K562 (cell line): ENCODE measurements at regions not wholly inside any gene's neighbourhood (a gene's known extent, or its start where the extent isn't known, plus 50 kb on each side); places are given as distances from the start of the nearest gene placed in this dataset.
"Not testable (repeated sequence)": the region's sequence is repeated elsewhere in the genome, so short reads cannot be mapped to it uniquely, and the experiment has no call there.

Experiments used
- CEBPB ChIP-seq: fragments of 450-650 bp; IDR thresholded peaks from 2 replicates; pipeline ENCODE4 v1.6.1; 2016; ENCODE audit warnings: missing genetic modification characterization, missing compliant biosample characterization
- CREB1 ChIP-seq, 2 experiments: sonication (generic) in 1 of 2; formaldehyde crosslinking in 1 of 2; IDR thresholded peaks; 2 replicates each; pipeline versions ENCODE4 v1.6.1 to v1.8.0; 2012 to 2022; ENCODE audit warnings: inconsistent platforms in 1 of 2, mild to moderate bottlenecking in 1 of 2, missing genetic modification reagents in 1 of 2, moderate library complexity in 1 of 2
- POLR2AphosphoS5 ChIP-seq: IDR thresholded peaks from 2 replicates; pipeline ENCODE4 v1.6.1; 2011; ENCODE audit warnings: mild to moderate bottlenecking, low read depth, low read length, moderate library complexity; ENCODE audit not compliant: control insufficient read depth, insufficient read depth
- SREBF2 ChIP-seq: sonication (generic); formaldehyde crosslinking; IDR thresholded peaks from 2 replicates; pipeline ENCODE4 v1.4.0; 2020; ENCODE audit warnings: mild to moderate bottlenecking, missing genetic modification reagents
- ZNF316 ChIP-seq: fragments of 450-650 bp; IDR thresholded peaks from 2 replicates; pipeline ENCODE4 v1.6.1; 2016
- ZNF408 ChIP-seq: fragments of 250-450 bp; sonication (Bioruptor Pico); IDR thresholded peaks from 2 replicates; pipeline ENCODE4 v1.4.0; 2020; ENCODE audit warnings: low read depth, mild to moderate bottlenecking, moderate library complexity

DNA sequence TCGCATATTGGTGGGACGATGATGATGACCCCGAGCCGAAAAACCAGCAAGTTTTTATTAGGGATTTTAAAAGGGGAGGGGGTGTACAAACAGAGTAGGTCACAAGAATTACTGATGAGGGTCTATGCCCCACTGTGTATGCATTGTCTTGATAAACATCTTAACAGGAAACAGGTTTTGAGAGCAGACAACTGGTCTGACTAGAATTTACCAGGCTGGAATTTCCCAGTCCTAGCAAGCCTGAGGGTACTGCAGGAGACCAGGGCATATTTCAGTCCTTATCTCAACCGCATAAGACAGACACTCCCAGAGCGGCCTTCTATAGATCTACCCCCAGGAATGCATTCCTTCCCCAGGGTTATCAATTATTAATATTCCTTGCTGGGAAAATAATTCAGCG, 659.7 kb downstream of the TRHDE start:
- TF ChIP-seq POLR2AphosphoS5; CREB1 (IDR thresholded peaks at IDR 0.05); CREB1 (CRISPR knock-in tag; IDR thresholded peaks at IDR 0.05); SREBF2 (CRISPR knock-in tag); ZNF316; CEBPB (tag); ZNF408 (CRISPR knock-in tag): not testable (repeated sequence)
